ENCODE measurements at regions not wholly inside any gene's neighbourhood (a gene's known extent, or its start where the extent isn't known, plus 50 kb on each side); places are given as distances from the start of the nearest gene placed in this dataset.

DNA sequence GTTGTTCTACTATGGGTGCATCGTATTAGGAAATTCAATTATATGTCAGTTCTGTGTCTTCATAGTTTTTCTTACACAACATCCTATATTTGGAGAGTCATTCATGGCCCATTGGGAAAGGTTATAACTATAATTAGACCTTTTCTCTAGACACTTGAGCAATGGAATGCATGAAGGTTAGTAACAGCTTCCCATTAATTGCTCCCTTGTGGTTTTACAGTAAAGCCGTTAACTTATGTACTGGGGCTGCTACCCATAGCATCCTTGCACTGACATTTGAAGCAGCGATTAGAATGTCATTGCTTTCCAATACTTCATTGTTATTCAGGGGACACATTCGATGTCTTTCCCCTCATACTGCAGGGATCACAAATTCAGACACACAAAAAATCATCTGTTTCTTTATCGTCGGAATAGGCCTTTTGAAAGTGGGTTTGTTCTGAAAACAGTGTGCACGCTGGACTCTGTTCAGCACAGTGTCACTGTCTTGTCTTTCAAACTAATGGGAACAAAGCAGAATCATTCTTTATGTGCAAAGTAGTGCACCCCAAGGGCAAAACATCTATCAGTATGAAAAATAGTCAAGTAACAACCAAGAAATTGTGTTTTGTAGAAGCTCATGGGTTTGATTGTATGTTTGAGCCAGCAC is 634.3 kb upstream of the MAP3K7 start:
- Histone ChIP-seq H3K4me2 (no peak overlapping the region), H3K4me1 (ENCODE audit: insufficient read depth) (no peaks in the 10 kb centered on the region), H3K9me2 (replicated peaks; ENCODE audit: insufficient read depth) (peaks cover 2% of the 10 kb centered on the region), H3K79me2 (no peaks in the 10 kb centered on the region), H3K27me3 (no peaks in the 10 kb centered on the region), H2AFZ (no peak overlapping the region), H3K4me3 (no peak overlapping the region), H4K20me1 (ENCODE audit: insufficient read depth, poor library complexity, severe bottlenecking) (no peaks in the 10 kb centered on the region), H3K36me3 (replicated peaks; ENCODE audit: insufficient read depth, low read depth) (no peaks in the 10 kb centered on the region), H3K9me3 (ENCODE audit: low read depth) (peaks cover 4% of the 10 kb centered on the region), H3K27ac (no peak overlapping the region)
- 87% methylated on average over 7 of the region's 7 CpGs for WGBS (ENCODE audit: low lambda C conversion rate, missing lambda C conversion rate)
- TF ChIP-seq EZH2phosphoT487 (IDR thresholded peaks at IDR 0.05; ENCODE audit: low read depth, severe bottlenecking, unreplicated experiment) (no peak), EZH2 (IDR thresholded peaks at IDR 0.05; ENCODE audit: borderline replicate concordance) (no peak), CTCF (IDR thresholded peaks at IDR 0.05; ENCODE audit: poor library complexity) (no peak)
- DNase-seq (ENCODE audit: low spot score): no peak

DNA sequence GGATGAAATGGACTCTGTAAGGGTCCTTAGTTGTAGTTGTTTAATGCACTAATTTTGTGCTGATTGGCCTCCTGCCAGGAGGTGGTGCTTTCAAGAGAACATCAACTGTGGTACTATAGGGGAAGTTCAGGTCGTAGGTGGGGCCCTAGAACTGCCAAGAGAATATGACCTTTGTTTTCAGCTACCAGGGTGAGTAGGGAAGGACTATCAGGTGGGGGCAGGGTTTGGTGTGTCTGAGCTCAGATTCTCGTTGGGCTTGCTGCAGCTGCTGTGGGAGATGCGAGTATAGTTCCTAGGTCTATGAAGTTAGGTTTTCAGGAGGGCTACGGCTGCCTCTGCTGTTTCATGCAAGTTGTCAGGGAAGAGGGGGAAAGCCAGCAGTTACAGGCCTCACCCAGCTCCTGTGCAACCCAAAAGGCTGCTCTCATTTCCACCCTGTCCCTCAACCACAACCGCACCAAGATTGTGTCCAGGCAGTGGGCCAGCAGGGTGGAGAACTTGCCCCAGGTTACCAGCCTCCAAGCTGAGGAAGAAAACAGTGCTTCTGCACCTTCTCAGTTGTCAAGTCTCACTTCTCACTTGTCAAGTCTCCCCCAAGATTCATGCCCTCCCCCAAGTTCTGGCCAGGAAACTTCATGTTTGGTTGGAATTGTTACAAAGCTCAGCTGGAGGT is 626.5 kb upstream of the MAP3K7 start:
- 76% methylated on average over 5 of the region's 5 CpGs for WGBS (ENCODE audit: low lambda C conversion rate, missing lambda C conversion rate)
- no peak for TF ChIP-seq EZH2phosphoT487 (IDR thresholded peaks at IDR 0.05; ENCODE audit: low read depth, severe bottlenecking, unreplicated experiment)
- TF ChIP-seq EZH2 (IDR thresholded peaks at IDR 0.05; ENCODE audit: borderline replicate concordance): no peak

GRCh38 chr6:91198588-91199255 is 611.9 kb upstream of the MAP3K7 start:
- TF ChIP-seq EZH2phosphoT487 (IDR thresholded peaks at IDR 0.05; ENCODE audit: low read depth, severe bottlenecking, unreplicated experiment): no peak

More for the DNA sequence above, 626.5 kb upstream of the MAP3K7 start:
- Histone ChIP-seq H3K27ac (no peak overlapping the region), H3K9me2 (replicated peaks; ENCODE audit: insufficient read depth) (peaks cover 3% of the 10 kb centered on the region), H3K9me3 (ENCODE audit: low read depth) (peaks cover 8% of the 10 kb centered on the region), H3K27me3 (no peaks in the 10 kb centered on the region), H3K79me2 (no peaks in the 10 kb centered on the region), H3K4me3 (no peak overlapping the region), H3K36me3 (replicated peaks; ENCODE audit: insufficient read depth, low read depth) (no peaks in the 10 kb centered on the region), H2AFZ (no peak overlapping the region), H3K4me1 (ENCODE audit: insufficient read depth) (no peaks in the 10 kb centered on the region), H4K20me1 (ENCODE audit: insufficient read depth, poor library complexity, severe bottlenecking) (no peaks in the 10 kb centered on the region), H3K4me2 (no peak overlapping the region)
- DNase-seq (ENCODE audit: low spot score): no peak

DNA sequence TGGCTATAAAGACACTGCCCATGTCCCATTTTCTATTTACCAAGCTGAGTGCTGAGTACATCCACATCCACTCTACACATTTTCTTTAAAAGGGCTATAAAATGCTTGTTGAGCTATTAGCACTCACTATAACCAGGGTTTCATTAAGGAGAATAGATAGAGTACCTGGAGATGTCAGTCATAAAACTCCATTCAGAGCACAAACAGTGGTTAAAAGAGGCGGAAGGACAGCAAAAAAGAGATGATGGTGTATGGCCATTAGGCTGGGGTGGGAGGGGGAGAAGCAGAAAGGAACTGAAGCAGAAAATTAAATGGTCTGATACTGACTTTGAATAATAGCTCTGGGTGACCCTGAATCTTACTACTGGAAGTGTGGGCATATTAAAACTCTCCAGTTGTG is 609.9 kb upstream of the MAP3K7 start:
- no peak overlapping the region for H3K4me2 ChIP-seq
- no peak overlapping the region for H2AFZ ChIP-seq
- 81% methylated on average over 1 of the region's 1 CpG for WGBS (ENCODE audit: low lambda C conversion rate, missing lambda C conversion rate)
- H3K79me2 ChIP-seq: no peaks in the 10 kb centered on the region
- no peaks in the 10 kb centered on the region for H3K9me3 ChIP-seq (ENCODE audit: low read depth)
- no peaks in the 10 kb centered on the region for H3K36me3 ChIP-seq (replicated peaks; ENCODE audit: insufficient read depth, low read depth)
- H3K27ac ChIP-seq: no peak overlapping the region
- no peaks in the 10 kb centered on the region for H4K20me1 ChIP-seq (ENCODE audit: insufficient read depth, poor library complexity, severe bottlenecking)
- H3K4me3 ChIP-seq: no peak overlapping the region
- TF ChIP-seq CTCF (IDR thresholded peaks at IDR 0.05; ENCODE audit: poor library complexity) (no peak), EZH2 (IDR thresholded peaks at IDR 0.05; ENCODE audit: borderline replicate concordance) (no peak), EZH2phosphoT487 (IDR thresholded peaks at IDR 0.05; ENCODE audit: low read depth, severe bottlenecking, unreplicated experiment) (no peak)
- H3K4me1 ChIP-seq (ENCODE audit: insufficient read depth): no peaks in the 10 kb centered on the region
- DNase-seq (ENCODE audit: low spot score): no peak
- H3K9me2 ChIP-seq (replicated peaks; ENCODE audit: insufficient read depth): peaks cover 4% of the 10 kb centered on the region
- H3K27me3 ChIP-seq: no peaks in the 10 kb centered on the region

More at GRCh38 chr6:91198588-91199255, 611.9 kb upstream of the MAP3K7 start:
- WGBS (ENCODE audit: low lambda C conversion rate, missing lambda C conversion rate): 86% methylated on average over 4 of the region's 4 CpGs
- no peaks in the 10 kb centered on the region for H4K20me1 ChIP-seq (ENCODE audit: insufficient read depth, poor library complexity, severe bottlenecking)
- no peaks in the 10 kb centered on the region for H3K27me3 ChIP-seq
- no peak overlapping the region for H3K4me3 ChIP-seq
- no peak overlapping the region for H3K27ac ChIP-seq
- no peaks in the 10 kb centered on the region for H3K4me1 ChIP-seq (ENCODE audit: insufficient read depth)
- H3K4me2 ChIP-seq: no peak overlapping the region
- no peaks in the 10 kb centered on the region for H3K36me3 ChIP-seq (replicated peaks; ENCODE audit: insufficient read depth, low read depth)
- DNase-seq (ENCODE audit: low spot score): no peak
- peaks cover 4% of the 10 kb centered on the region for H3K9me2 ChIP-seq (replicated peaks; ENCODE audit: insufficient read depth)
- no peak overlapping the region for H2AFZ ChIP-seq
- no peaks in the 10 kb centered on the region for H3K9me3 ChIP-seq (ENCODE audit: low read depth)
- H3K79me2 ChIP-seq: no peaks in the 10 kb centered on the region

All from hepatocyte (in vitro differentiated cells).